GM13976 (cell line): ENCODE measurements at regions not wholly inside any gene's neighbourhood (a gene's known extent, or its start where the extent isn't known, plus 50 kb on each side); places are given as distances from the start of the nearest gene placed in this dataset.

Experiments
- DNase-seq: peaks from one replicate; pipeline ENCODE4 v3.0.0; 2012; ENCODE audit warnings: low spot score
- CTCF ChIP-seq: IDR thresholded peaks from 2 replicates; pipeline ENCODE4 v1.5.1; 2012; ENCODE audit warnings: borderline replicate concordance, mild to moderate bottlenecking; ENCODE audit not compliant: insufficient read depth; ENCODE audit errors: extremely low read depth, missing control alignments, control extremely low read depth
- in situ Hi-C: fragments of 300-500 bp; cut with MboI; formaldehyde crosslinking; loops from one replicate; pipeline ENCODE4 v1.12.0; 2022; ENCODE audit warnings: low sequenced_read_pairs, mixed read lengths, inconsistent platforms; ENCODE audit not compliant: unreplicated experiment

GRCh38 chr7:108684629-108685028, 115.0 kb downstream of the DNAJB9 start:
- no peak for TF ChIP-seq CTCF
- no peak for DNase-seq
- in situ Hi-C loops, result no loop called here

- DNase-seq, result no peak
- no peak for TF ChIP-seq CTCF
- in situ Hi-C loops, result no loop called here
Measured at GRCh38 chr7:108686494-108686893, 116.8 kb downstream of the DNAJB9 start.

GRCh38 chr7:108697254-108697653, 127.6 kb downstream of the DNAJB9 start:
- in situ Hi-C loops, result no loop called here
- DNase-seq, result no peak
- TF ChIP-seq CTCF, result no peak

GRCh38 chr7:108711611-108712010, 141.9 kb downstream of the DNAJB9 start:
- TF ChIP-seq CTCF, result no peak
- in situ Hi-C loops, result no loop called here
- no peak for DNase-seq

GRCh38 chr7:108716783-108717182, 147.1 kb downstream of the DNAJB9 start:
- no peak for DNase-seq
- TF ChIP-seq CTCF, result no peak
- in situ Hi-C loops, result no loop called here

GRCh38 chr7:108717781-108718180, 148.1 kb downstream of the DNAJB9 start:
- TF ChIP-seq CTCF, result no peak
- DNase-seq, result no peak
- in situ Hi-C loops, result no loop called here

GRCh38 chr7:108719631-108720030, 150.0 kb downstream of the DNAJB9 start:
- in situ Hi-C loops, result no loop called here
- TF ChIP-seq CTCF, result no peak
- DNase-seq, result no peak
